OCI-LY7 (cell line): ENCODE measurements at regions not wholly inside any gene's neighbourhood (a gene's known extent, or its start where the extent isn't known, plus 50 kb on each side); places are given as distances from the start of the nearest gene placed in this dataset.

Source experiments
- BruUV-seq: library from RNA; stranded (reverse); fragments of 400-500 nt; replicated peaks from 2 replicates; lab custom pipeline; 2021; lab: Mats Ljungman, UMichigan
- CTCF ChIA-PET: fragments of 300-600 bp; sonication (Branson Sonifier 250); formaldehyde crosslinking; loops from one replicate; lab custom pipeline; 2022; ENCODE audit warnings: antibody characterized with exemption; ENCODE audit not compliant: unreplicated experiment; lab: Charles Lee
- POLR2A ChIA-PET: fragments of 300-600 bp; sonication (Branson Sonifier 250); formaldehyde crosslinking; loops from one replicate; lab custom pipeline; 2022; ENCODE audit warnings: antibody characterized with exemption; lab: Charles Lee
- DNase-seq: peaks from one replicate; pipeline ENCODE4 v3.0.0-alpha.2; 2015; ENCODE audit warnings: low spot score
- H2AFZ ChIP-seq: fragments of 200-600 bp; sonication (generic), shearing (Covaris generic); 2 replicates; pipeline ENCODE4 v1.6.1; 2014; ENCODE audit warnings: mild to moderate bottlenecking, antibody characterized with exemption, low read length, moderate library complexity
- H3K27ac ChIP-seq: fragments of 200-600 bp; sonication (generic); 2 replicates; pipeline ENCODE4 v1.5.1; 2014; ENCODE audit warnings: mixed run types, low read depth, mild to moderate bottlenecking, moderate library complexity, low read length, inconsistent platforms; ENCODE audit not compliant: poor library complexity, severe bottlenecking
- H3K36me3 ChIP-seq: fragments of 200-600 bp; sonication (generic); 2 replicates; pipeline ENCODE4 v1.6.1; 2014; ENCODE audit warnings: mild to moderate bottlenecking, antibody characterized with exemption, low read length, moderate library complexity, mixed read lengths; ENCODE audit not compliant: insufficient read depth
- H3K4me1 ChIP-seq: fragments of 200-600 bp; sonication (generic); 2 replicates; pipeline ENCODE4 v1.5.1; 2014; ENCODE audit warnings: mild to moderate bottlenecking, low read length; ENCODE audit not compliant: insufficient read depth, poor library complexity, severe bottlenecking
- H3K4me2 ChIP-seq: fragments of 200-600 bp; sonication (generic); 2 replicates; pipeline ENCODE4 v1.6.1; 2014; ENCODE audit warnings: mild to moderate bottlenecking, low read length
- H3K4me3 ChIP-seq: fragments of 200-600 bp; sonication (generic); 2 replicates; pipeline ENCODE4 v1.5.1; 2014; ENCODE audit warnings: mild to moderate bottlenecking, low read depth, low read length; ENCODE audit not compliant: poor library complexity, severe bottlenecking
- H3K79me2 ChIP-seq: fragments of 200-600 bp; sonication (generic); 2 replicates; pipeline ENCODE4 v1.6.1; 2016; ENCODE audit warnings: low read depth, mild to moderate bottlenecking, low read length, moderate library complexity, mixed read lengths; ENCODE audit not compliant: insufficient read depth
- H3K9me2 ChIP-seq: fragments of 200-600 bp; sonication (generic); 2 replicates; pipeline ENCODE4 v1.6.1; 2016; ENCODE audit warnings: mild to moderate bottlenecking, low read length, mixed read lengths; ENCODE audit not compliant: insufficient read depth
- H3K9me3 ChIP-seq: fragments of 200-600 bp; sonication (generic); 2 replicates; pipeline ENCODE4 v1.6.1; 2014; ENCODE audit warnings: mild to moderate bottlenecking, mixed run types, low read length, mixed read lengths
- H4K20me1 ChIP-seq: fragments of 200-600 bp; sonication (generic); 2 replicates; pipeline ENCODE4 v1.6.1; 2014; ENCODE audit warnings: mild to moderate bottlenecking, antibody characterized with exemption, low read length, moderate library complexity, mixed read lengths; ENCODE audit not compliant: insufficient read depth
- EZH2phosphoT487 ChIP-seq: fragments of 200-600 bp; sonication (generic); IDR thresholded peaks from 2 replicates; pipeline ENCODE4 v1.6.1; 2018; ENCODE audit warnings: low read depth, borderline replicate concordance, mild to moderate bottlenecking, mixed run types, antibody characterized with exemption, low read length, moderate library complexity, mixed read lengths
- intact Hi-C: fragments of 100-400 bp; cut with micrococcal nuclease; formaldehyde crosslinking; loops from one replicate; pipeline ENCODE4 v1.10.0; 2022; ENCODE audit not compliant: unreplicated experiment
- TF ChIP-seq, protein P1 (sequence below): fragments of 200-600 bp; sonication (generic); conservative IDR thresholded peaks from 2 replicates; pipeline ENCODE4 v1.5.1; 2014; ENCODE audit warnings: mild to moderate bottlenecking, antibody characterized with exemption, low read length, moderate library complexity, mixed read lengths

- H4K20me1 ChIP-seq: no peaks in the 10 kb centered on the region
- no peaks in the 10 kb centered on the region for H3K4me1 ChIP-seq
- intact Hi-C loops: no loop called here
- no peak overlapping the region for H2AFZ ChIP-seq
- ChIA-PET CTCF (no interaction called here), POLR2A (interaction anchor here (1.0 kb wide), 1 partner anchor 59 kb away, joined by 3 read pairs; no protein-coding TSS in a partner anchor)
- no peak overlapping the region for H3K4me2 ChIP-seq
- H3K4me3 ChIP-seq: no peak overlapping the region
- H3K9me3 ChIP-seq: no peaks in the 10 kb centered on the region
- H3K79me2 ChIP-seq: no peaks in the 10 kb centered on the region
- no peak for TF ChIP-seq EZH2phosphoT487
- TF ChIP-seq, protein P1, sequence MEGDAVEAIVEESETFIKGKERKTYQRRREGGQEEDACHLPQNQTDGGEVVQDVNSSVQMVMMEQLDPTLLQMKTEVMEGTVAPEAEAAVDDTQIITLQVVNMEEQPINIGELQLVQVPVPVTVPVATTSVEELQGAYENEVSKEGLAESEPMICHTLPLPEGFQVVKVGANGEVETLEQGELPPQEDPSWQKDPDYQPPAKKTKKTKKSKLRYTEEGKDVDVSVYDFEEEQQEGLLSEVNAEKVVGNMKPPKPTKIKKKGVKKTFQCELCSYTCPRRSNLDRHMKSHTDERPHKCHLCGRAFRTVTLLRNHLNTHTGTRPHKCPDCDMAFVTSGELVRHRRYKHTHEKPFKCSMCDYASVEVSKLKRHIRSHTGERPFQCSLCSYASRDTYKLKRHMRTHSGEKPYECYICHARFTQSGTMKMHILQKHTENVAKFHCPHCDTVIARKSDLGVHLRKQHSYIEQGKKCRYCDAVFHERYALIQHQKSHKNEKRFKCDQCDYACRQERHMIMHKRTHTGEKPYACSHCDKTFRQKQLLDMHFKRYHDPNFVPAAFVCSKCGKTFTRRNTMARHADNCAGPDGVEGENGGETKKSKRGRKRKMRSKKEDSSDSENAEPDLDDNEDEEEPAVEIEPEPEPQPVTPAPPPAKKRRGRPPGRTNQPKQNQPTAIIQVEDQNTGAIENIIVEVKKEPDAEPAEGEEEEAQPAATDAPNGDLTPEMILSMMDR: no peak
- H3K27ac ChIP-seq: no peak overlapping the region
- DNase-seq: no peak
- H3K36me3 ChIP-seq: no peaks in the 10 kb centered on the region
- H3K9me2 ChIP-seq: no peaks in the 10 kb centered on the region
- no TSS peak for BruUV-seq
Measured at GRCh38 chr21:34221331-34222030, 142.3 kb upstream of the KCNE2 start.

DNA sequence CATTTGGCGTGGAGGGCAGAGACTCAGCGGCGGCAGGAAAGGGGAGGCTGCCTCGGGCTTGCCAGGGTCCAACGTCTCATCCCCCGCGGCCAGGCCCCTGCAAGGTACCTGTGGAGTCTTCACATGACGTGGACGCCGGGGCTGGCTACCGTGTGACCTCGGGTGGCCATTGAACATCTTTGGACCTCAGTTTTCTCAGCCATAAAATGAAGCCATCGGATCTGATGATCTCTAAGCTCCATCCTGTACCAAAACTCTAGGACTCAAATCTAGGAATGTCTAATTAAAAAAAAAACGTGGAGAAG lies 141.8 kb upstream of the KCNE2 start:
- BruUV-seq: no TSS peak
- Histone ChIP-seq H3K4me2 (no peak overlapping the region), H3K9me2 (no peaks in the 10 kb centered on the region), H3K36me3 (no peaks in the 10 kb centered on the region), H3K27ac (no peak overlapping the region), H3K9me3 (no peaks in the 10 kb centered on the region), H3K4me3 (no peak overlapping the region), H3K4me1 (no peaks in the 10 kb centered on the region), H3K79me2 (no peaks in the 10 kb centered on the region), H4K20me1 (no peaks in the 10 kb centered on the region), H2AFZ (no peak overlapping the region)
- intact Hi-C loops: no loop called here
- POLR2A ChIA-PET: no interaction called here
- no peak for DNase-seq
- CTCF ChIA-PET: no interaction called here
- TF ChIP-seq EZH2phosphoT487: no peak
- TF ChIP-seq, protein P1: no peak

GRCh38 chr21:34223376-34223775 lies 140.4 kb upstream of the KCNE2 start:
- Histone ChIP-seq H3K9me2 (no peaks in the 10 kb centered on the region), H3K9me3 (no peaks in the 10 kb centered on the region), H3K4me1 (no peaks in the 10 kb centered on the region), H3K27ac (no peak overlapping the region), H3K79me2 (no peaks in the 10 kb centered on the region), H3K4me3 (no peak overlapping the region), H4K20me1 (no peaks in the 10 kb centered on the region), H2AFZ (no peak overlapping the region), H3K4me2 (no peak overlapping the region), H3K36me3 (no peaks in the 10 kb centered on the region)
- BruUV-seq: no TSS peak
- ChIA-PET CTCF (interaction anchor here (0.5 kb wide), 1 partner anchor 1913 kb away, joined by 4 read pairs; no protein-coding TSS in a partner anchor), POLR2A (no interaction called here)
- intact Hi-C loops: no loop called here
- TF ChIP-seq, protein P1: no peak
- no peak for TF ChIP-seq EZH2phosphoT487
- no peak for DNase-seq
